WERI-Rb-1 (cell line): ENCODE measurements at regions not wholly inside any gene's neighbourhood (a gene's known extent, or its start where the extent isn't known, plus 50 kb on each side); places are given as distances from the start of the nearest gene placed in this dataset.
"Not testable (repeated sequence)": the region's sequence is repeated elsewhere in the genome, so short reads cannot be mapped to it uniquely, and the experiment has no call there.

Source experiments
- DNase-seq: peaks from one replicate; pipeline ENCODE4 v3.0.0-alpha.2; 2020
- H3K27ac ChIP-seq: fragments of 250-450 bp; sonication (Bioruptor Pico); 2 replicates; pipeline ENCODE4 v1.5.1; 2020; ENCODE audit warnings: mild to moderate bottlenecking, moderate library complexity
- H3K27me3 ChIP-seq: fragments of 250-450 bp; sonication (Bioruptor Pico); 2 replicates; pipeline ENCODE4 v1.5.1; 2021; ENCODE audit warnings: mild to moderate bottlenecking, low read depth, moderate library complexity; ENCODE audit not compliant: insufficient read depth, severe bottlenecking
- H3K36me3 ChIP-seq: fragments of 250-450 bp; sonication (Bioruptor Pico); 2 replicates; pipeline ENCODE4 v1.5.1; 2020; ENCODE audit warnings: mild to moderate bottlenecking, moderate library complexity
- H3K4me3 ChIP-seq: 2 replicates; pipeline ENCODE4 v1.5.1; 2011; ENCODE audit warnings: low read depth, mild to moderate bottlenecking, control low read depth, low read length
- H3K9me3 ChIP-seq: fragments of 250-450 bp; sonication (Bioruptor Pico); 2 replicates; pipeline ENCODE4 v1.5.1; 2021; ENCODE audit warnings: mild to moderate bottlenecking, moderate library complexity; ENCODE audit not compliant: severe bottlenecking
- CTCF ChIP-seq: IDR thresholded peaks from 2 replicates; pipeline ENCODE4 v1.5.1; 2011; ENCODE audit warnings: low read depth, mild to moderate bottlenecking, control low read depth, inconsistent platforms, low read length

GRCh38 chr18:39574897-39575296 lies 2009.3 kb upstream of the CELF4 start:
- Histone ChIP-seq H3K4me3 (no peak overlapping the region), H3K27me3 (no peaks in the 10 kb centered on the region), H3K27ac (peak overlapping the region; percentile 9; the same call in 1 of the 2 replicates), H3K9me3 (no peaks in the 10 kb centered on the region), H3K36me3 (no peaks in the 10 kb centered on the region)
- DNase-seq, result peak; percentile 70
- TF ChIP-seq CTCF, result no peak

GRCh38 chr18:39571511-39571910 lies 2005.9 kb upstream of the CELF4 start:
- no peak overlapping the region for H3K27ac ChIP-seq
- peak; percentile 12; the same call in 1 of the 2 replicates for TF ChIP-seq CTCF
- DNase-seq, result no peak

GRCh38 chr18:39565551-39566230 lies 2000.1 kb upstream of the CELF4 start:
- not testable (repeated sequence) for H3K27ac ChIP-seq, H3K4me3 ChIP-seq, H3K9me3 ChIP-seq, H3K36me3 ChIP-seq, H3K27me3 ChIP-seq, DNase-seq

More at GRCh38 chr18:39571511-39571910, 2005.9 kb upstream of the CELF4 start:
- Histone ChIP-seq H3K27me3 (no peaks in the 10 kb centered on the region), H3K4me3 (no peak overlapping the region), H3K9me3 (no peaks in the 10 kb centered on the region), H3K36me3 (no peaks in the 10 kb centered on the region)

GRCh38 chr18:39564716-39565115 lies 1999.1 kb upstream of the CELF4 start:
- no peak overlapping the region for H3K27ac ChIP-seq
- no peak for DNase-seq
- H3K4me3 ChIP-seq, result no peak overlapping the region
- H3K9me3 ChIP-seq, result no peaks in the 10 kb centered on the region
- H3K27me3 ChIP-seq, result no peaks in the 10 kb centered on the region
- no peaks in the 10 kb centered on the region for H3K36me3 ChIP-seq
- no peak for TF ChIP-seq CTCF

- Histone ChIP-seq H3K36me3 (no peaks in the 10 kb centered on the region), H3K9me3 (no peaks in the 10 kb centered on the region), H3K4me3 (no peak overlapping the region), H3K27me3 (no peaks in the 10 kb centered on the region), H3K27ac (no peak overlapping the region)
- DNase-seq, result no peak
- TF ChIP-seq CTCF, result no peak
These were observed 1995.5 kb upstream of the CELF4 start for GRCh38 chr18:39561126-39561525.

GRCh38 chr18:39558658-39559057 lies 1993.1 kb upstream of the CELF4 start:
- Histone ChIP-seq H3K27ac (no peak overlapping the region), H3K27me3 (no peaks in the 10 kb centered on the region), H3K36me3 (no peaks in the 10 kb centered on the region), H3K4me3 (no peak overlapping the region), H3K9me3 (no peaks in the 10 kb centered on the region)
- TF ChIP-seq CTCF, result no peak
- DNase-seq, result no peak
